IMR-90 (cell line): ENCODE measurements at regions not wholly inside any gene's neighbourhood (a gene's known extent, or its start where the extent isn't known, plus 50 kb on each side); places are given as distances from the start of the nearest gene placed in this dataset.

Source experiments
- ATAC-seq: fragments of 200-7000 bp; cut with Tn5 transposase; 2 replicates; pipeline ENCODE4 v1.9.1; 2020; ENCODE audit warnings: low read depth, mild to moderate bottlenecking, moderate library complexity
- BruUV-seq: library from RNA; stranded (reverse); fragments of 400-500 nt; replicated peaks from 2 replicates; lab custom pipeline; 2021; lab: Mats Ljungman, UMichigan
- CTCF ChIA-PET: fragments of 300-600 bp; formaldehyde crosslinking; extraction: SDS; loops from one replicate; lab custom pipeline; 2021; ENCODE audit warnings: antibody characterized with exemption; lab: Yijun Ruan, JAX
- POLR2A ChIA-PET: fragments of 300-600 bp; sonication (Branson Sonifier 250); formaldehyde crosslinking; loops from one replicate; lab custom pipeline; 2022; ENCODE audit warnings: antibody characterized with exemption; ENCODE audit not compliant: unreplicated experiment; lab: Charles Lee
- DNase-seq: peaks from one replicate; pipeline ENCODE4 v3.0.0; 2013
- H2AFZ ChIP-seq: replicated peaks from 2 replicates; pipeline ENCODE3; 2013; ENCODE audit warnings: low read length, mild to moderate bottlenecking; ENCODE audit not compliant: poor library complexity
- H2AK5ac ChIP-seq: 2 replicates; pipeline ENCODE4 v1.6.1; 2013; ENCODE audit warnings: low read depth, low read length, inconsistent platforms
- H2AK9ac ChIP-seq: replicated peaks from 2 replicates; pipeline ENCODE3; 2013; ENCODE audit warnings: mild to moderate bottlenecking, low read depth, low read length, moderate library complexity; ENCODE audit not compliant: poor library complexity
- H2BK120ac ChIP-seq: 2 replicates; pipeline ENCODE4 v1.6.1; 2013; ENCODE audit warnings: low read depth, low read length, inconsistent platforms
- H2BK15ac ChIP-seq: 3 replicates; pipeline ENCODE4 v1.6.1; 2013; ENCODE audit warnings: low read depth, low read length, inconsistent platforms
- H2BK20ac ChIP-seq: 2 replicates; pipeline ENCODE4 v1.6.1; 2013; ENCODE audit warnings: low read depth, mild to moderate bottlenecking, inconsistent platforms, low read length, moderate library complexity
- H2BK5ac ChIP-seq: 2 replicates; pipeline ENCODE4 v1.6.1; 2013; ENCODE audit warnings: mild to moderate bottlenecking, low read depth, low read length, inconsistent platforms; ENCODE audit not compliant: poor library complexity, severe bottlenecking
- H3K14ac ChIP-seq: replicated peaks from 2 replicates; pipeline ENCODE4 v1.6.1; 2013; ENCODE audit warnings: low read depth, low read length, inconsistent platforms
- H3K18ac ChIP-seq: 2 replicates; pipeline ENCODE4 v1.6.1; 2013; ENCODE audit warnings: low read depth, low read length, control low read depth
- H3K23ac ChIP-seq: 2 replicates; pipeline ENCODE4 v1.6.1; 2013; ENCODE audit warnings: low read depth, low read length, inconsistent platforms
- H3K27ac ChIP-seq: 2 replicates; pipeline ENCODE4 v1.5.1; 2013; ENCODE audit warnings: mild to moderate bottlenecking, control low read depth, low read length; ENCODE audit not compliant: insufficient read depth
- H3K27me3 ChIP-seq: 2 replicates; pipeline ENCODE4 v1.6.1; 2013; ENCODE audit warnings: low read length; ENCODE audit not compliant: control insufficient read depth, insufficient read depth
- H3K36me3 ChIP-seq: 2 replicates; pipeline ENCODE4 v1.6.1; 2013; ENCODE audit warnings: low read length, mixed read lengths; ENCODE audit not compliant: control insufficient read depth, insufficient read depth
- H3K4ac ChIP-seq: 2 replicates; pipeline ENCODE4 v1.6.1; 2013; ENCODE audit warnings: low read depth, low read length, inconsistent platforms
- H3K4me1 ChIP-seq: 2 replicates; pipeline ENCODE4 v1.6.1; 2013; ENCODE audit warnings: low read length, mixed read lengths; ENCODE audit not compliant: control insufficient read depth, insufficient read depth
- H3K4me2 ChIP-seq: 2 replicates; pipeline ENCODE4 v1.6.1; 2013; ENCODE audit warnings: low read depth, mild to moderate bottlenecking, control low read depth, low read length, moderate library complexity
- H3K4me3 ChIP-seq: 2 replicates; pipeline ENCODE4 v1.5.1; 2013; ENCODE audit warnings: low read depth, mild to moderate bottlenecking, control low read depth, low read length, moderate library complexity; ENCODE audit not compliant: insufficient read depth
- H3K56ac ChIP-seq: 2 replicates; pipeline ENCODE4 v1.6.1; 2013; ENCODE audit warnings: low read length, inconsistent platforms; ENCODE audit not compliant: insufficient read depth; ENCODE audit errors: extremely low read depth
- H3K79me1 ChIP-seq, 2 experiments: 2 replicates each; pipeline ENCODE4 v1.6.1; 2013; ENCODE audit warnings: low read length in 2 of 2, inconsistent platforms in 1 of 2, low read depth in 1 of 2
- H3K9ac ChIP-seq: 2 replicates; pipeline ENCODE4 v1.6.1; 2013; ENCODE audit warnings: low read depth, low read length, control low read depth
- H3K9me1 ChIP-seq: 2 replicates; pipeline ENCODE4 v1.6.1; 2013; ENCODE audit warnings: low read length, inconsistent platforms; ENCODE audit not compliant: insufficient read depth
- H3K9me3 ChIP-seq: 2 replicates; pipeline ENCODE4 v1.6.1; 2013; ENCODE audit warnings: low read length; ENCODE audit not compliant: control insufficient read depth, insufficient read depth
- H4K20me1 ChIP-seq: 2 replicates; pipeline ENCODE4 v1.6.1; 2013; ENCODE audit warnings: low read length, inconsistent platforms; ENCODE audit not compliant: insufficient read depth
- H4K5ac ChIP-seq: 2 replicates; pipeline ENCODE4 v1.6.1; 2013; ENCODE audit warnings: mild to moderate bottlenecking, low read depth, low read length, control low read depth
- H4K8ac ChIP-seq, 2 experiments: 2 replicates each; pipeline ENCODE4 v1.6.1; 2013; ENCODE audit warnings: low read depth in 2 of 2, low read length in 2 of 2, control low read depth in 1 of 2, inconsistent platforms in 1 of 2
- H4K91ac ChIP-seq: 2 replicates; pipeline ENCODE4 v1.6.1; 2013; ENCODE audit warnings: low read depth, low read length, inconsistent platforms; ENCODE audit not compliant: insufficient read depth
- BHLHE40 ChIP-seq: fragments of 150-350 bp; IDR thresholded peaks from 2 replicates; pipeline ENCODE4 v1.6.1; 2016; ENCODE audit warnings: mild to moderate bottlenecking, low read depth, low read length
- CEBPB ChIP-seq: IDR thresholded peaks from 2 replicates; pipeline ENCODE4 v1.6.1; 2012; ENCODE audit warnings: low read depth, low read length, improper control_type of control experiment
- CHD1 ChIP-seq: IDR thresholded peaks from 2 replicates; pipeline ENCODE4 v1.6.1; 2012; ENCODE audit warnings: low read depth, low read length, improper control_type of control experiment
- CTCF ChIP-seq: conservative IDR thresholded peaks from 2 replicates; pipeline ENCODE4 v1.5.1; 2012; ENCODE audit warnings: mild to moderate bottlenecking, low read depth, low read length, improper control_type of control experiment
- ELK1 ChIP-seq: fragments of 150-350 bp; IDR thresholded peaks from 2 replicates; pipeline ENCODE4 v1.6.1; 2016; ENCODE audit warnings: low read depth, mild to moderate bottlenecking, low read length, moderate library complexity, borderline replicate concordance
- FOS ChIP-seq: fragments of 150-350 bp; IDR thresholded peaks from 2 replicates; pipeline ENCODE4 v1.6.1; 2016; ENCODE audit warnings: low read depth, low read length
- MAFK ChIP-seq: IDR thresholded peaks from 2 replicates; pipeline ENCODE4 v1.6.1; 2012; ENCODE audit warnings: low read depth, low read length, improper control_type of control experiment
- MAZ ChIP-seq: IDR thresholded peaks from 2 replicates; pipeline ENCODE4 v1.6.1; 2012; ENCODE audit warnings: low read depth, mild to moderate bottlenecking, low read length, improper control_type of control experiment, moderate library complexity, borderline replicate concordance
- MXI1 ChIP-seq: IDR thresholded peaks from 2 replicates; pipeline ENCODE4 v1.6.1; 2012; ENCODE audit warnings: low read depth, mild to moderate bottlenecking, low read length, moderate library complexity, borderline replicate concordance
- NFE2L2 ChIP-seq: fragments of 150-350 bp; IDR thresholded peaks from 2 replicates; pipeline ENCODE4 v1.6.1; 2016; ENCODE audit warnings: low read depth, mild to moderate bottlenecking, low read length
- POLR2A ChIP-seq: IDR thresholded peaks from 2 replicates; pipeline ENCODE4 v1.6.1; 2012; ENCODE audit warnings: mild to moderate bottlenecking, low read depth, low read length
- RAD21 ChIP-seq: IDR thresholded peaks from 2 replicates; pipeline ENCODE4 v1.6.1; 2012; ENCODE audit warnings: low read length, improper control_type of control experiment
- RCOR1 ChIP-seq: IDR thresholded peaks from 2 replicates; pipeline ENCODE4 v1.6.1; 2012; ENCODE audit warnings: mild to moderate bottlenecking, low read length, improper control_type of control experiment; ENCODE audit not compliant: insufficient replicate concordance
- RFX5 ChIP-seq: IDR thresholded peaks from 2 replicates; pipeline ENCODE4 v1.8.0; 2012; ENCODE audit warnings: low read depth, mild to moderate bottlenecking, low read length, moderate library complexity
- SMC3 ChIP-seq: fragments of 150-350 bp; IDR thresholded peaks from 2 replicates; pipeline ENCODE4 v1.6.1; 2016; ENCODE audit warnings: low read depth, mild to moderate bottlenecking, antibody characterized with exemption, low read length, moderate library complexity
- USF2 ChIP-seq: fragments of 150-350 bp; IDR thresholded peaks from 2 replicates; pipeline ENCODE4 v1.6.1; 2017; ENCODE audit warnings: mild to moderate bottlenecking, antibody characterized with exemption, low read length, low read depth
- WGBS, 2 experiments: methylation state at CpG; one replicate each; pipeline versions ENCODE4 v1.1.5 to v1.1.7; 2013; ENCODE audit warnings: missing lambda C conversion rate in 2 of 2; ENCODE audit not compliant: insufficient read length in 1 of 2; ENCODE audit errors: extremely low coverage in 2 of 2; 5-methylcytosine and 5-hydroxymethylcytosine counted together
- dilution Hi-C: fragments of 300-500 bp; cut with HindIII; formaldehyde crosslinking; loops from one replicate; pipeline ENCODE4 v1.14.3; 2018; ENCODE audit warnings: low sequenced_read_pairs; ENCODE audit not compliant: unreplicated experiment
- in situ Hi-C: fragments of 300-500 bp; cut with MboI; formaldehyde crosslinking; loops from 3 replicates; pipeline ENCODE4 v1.14.3; 2019; ENCODE audit warnings: low sequenced_read_pairs, inconsistent platforms, mixed read lengths
- intact Hi-C: fragments of 100-400 bp; cut with micrococcal nuclease; formaldehyde crosslinking; loops from 2 replicates; pipeline ENCODE4 v1.10.0; 2022

- no peaks in the 10 kb centered on the region for H3K27me3 ChIP-seq
- no TSS peak for BruUV-seq
- no peak overlapping the region for H2AK9ac ChIP-seq
- no peak overlapping the region for H3K27ac ChIP-seq
- H3K23ac ChIP-seq, result no peak overlapping the region
- no peak overlapping the region for H3K4me3 ChIP-seq
- H3K9ac ChIP-seq, result no peak overlapping the region
- H4K8ac ChIP-seq, result no peak overlapping the region
- H3K4me2 ChIP-seq, result no peak overlapping the region
- dilution Hi-C loops, result no loop called here
- H3K36me3 ChIP-seq, result no peaks in the 10 kb centered on the region
- no peaks in the 10 kb centered on the region for H4K20me1 ChIP-seq
- intact Hi-C loops, result no loop called here
- H2BK15ac ChIP-seq, result no peak overlapping the region
- H3K9me1 ChIP-seq, result no peaks in the 10 kb centered on the region
- in situ Hi-C loops, result no loop called here
- H2BK20ac ChIP-seq, result no peak overlapping the region
- no CpG with 5 or more reads among the region's 1 CpG for WGBS, 2 experiments
- H3K4ac ChIP-seq, result no peak overlapping the region
- CTCF ChIA-PET, result no interaction called here
- H3K14ac ChIP-seq, result no peak overlapping the region
- H3K4me1 ChIP-seq, result no peaks in the 10 kb centered on the region
- H2BK120ac ChIP-seq, result no peak overlapping the region
- no peak overlapping the region for H2AFZ ChIP-seq
- H4K91ac ChIP-seq, result no peak overlapping the region
- no peaks in the 10 kb centered on the region for H3K79me1 ChIP-seq
- H2BK5ac ChIP-seq, result no peak overlapping the region
- no peak overlapping the region for H4K5ac ChIP-seq
- POLR2A ChIA-PET, result no interaction called here
- H3K18ac ChIP-seq, result no peak overlapping the region
- no peak overlapping the region for H2AK5ac ChIP-seq
- H3K56ac ChIP-seq, result no peak overlapping the region
- H3K9me3 ChIP-seq, result no peaks in the 10 kb centered on the region
- no peak for ATAC-seq
- TF ChIP-seq RAD21 (no peak), ELK1 (no peak), CTCF (no peak), FOS (no peak), CEBPB (no peak), NFE2L2 (no peak), RFX5 (no peak), RCOR1 (no peak), USF2 (no peak), CHD1 (no peak), BHLHE40 (no peak), MAZ (no peak), MXI1 (no peak), SMC3 (no peak), POLR2A (no peak), MAFK (no peak)
- no peak for DNase-seq
Measured at GRCh38 chr3:18007980-18008379, 265.5 kb upstream of the TBC1D5 start.
